Omental fat pad (tissue), 3 donors: ENCODE measurements at regions not wholly inside any gene's neighbourhood (a gene's known extent, or its start where the extent isn't known, plus 50 kb on each side); places are given as distances from the start of the nearest gene placed in this dataset.

Experiments
- ATAC-seq: fragments of 150-250 bp; one replicate; pipeline ENCODE4 v1.9.1; 2016; ENCODE audit warnings: mild to moderate bottlenecking, moderate library complexity; ENCODE audit not compliant: low FRiP score
- DNase-seq: peaks from one replicate; pipeline ENCODE4 v3.0.0-alpha.2; 2019; ENCODE audit warnings: low spot score
- CTCF ChIP-seq, 3 donors: fragments of 450-650 bp; IDR thresholded peaks; one replicate each; pipeline ENCODE4 v1.5.1; 2016 to 2017; ENCODE audit warnings: antibody characterized with exemption in 3 of 3, mild to moderate bottlenecking in 3 of 3, moderate library complexity in 2 of 3

GRCh38 chr3:30342318-30343060 lies 263.9 kb upstream of the TGFBR2 start:
- ATAC-seq (peak; percentile 99), DNase-seq (no peak)

GRCh38 chr3:30343067-30343831 lies 263.2 kb upstream of the TGFBR2 start:
- no peak for ATAC-seq
- no peak for TF ChIP-seq CTCF (IDR thresholded peaks at IDR 0.05)
- DNase-seq: no peak

More at GRCh38 chr3:30342318-30343060, 263.9 kb upstream of the TGFBR2 start:
- no peak for TF ChIP-seq CTCF (IDR thresholded peaks at IDR 0.05)

- ATAC-seq: no peak
- DNase-seq: no peak
- no peak for TF ChIP-seq CTCF (IDR thresholded peaks at IDR 0.05)
Measured at GRCh38 chr3:30343861-30344260, 262.5 kb upstream of the TGFBR2 start.

GRCh38 chr3:30344288-30344687 lies 262.1 kb upstream of the TGFBR2 start:
- no peak for DNase-seq
- ATAC-seq: no peak
- TF ChIP-seq CTCF (IDR thresholded peaks at IDR 0.05): no peak

- DNase-seq: no peak
- TF ChIP-seq CTCF (IDR thresholded peaks at IDR 0.05): no peak
- no peak for ATAC-seq
Measured at GRCh38 chr3:30346933-30347320, 259.5 kb upstream of the TGFBR2 start.

GRCh38 chr3:30347679-30348216 lies 258.7 kb upstream of the TGFBR2 start:
- TF ChIP-seq CTCF (IDR thresholded peaks at IDR 0.05): no peak
- no peak for DNase-seq
- ATAC-seq: no peak
